SK-N-SH (cell line): ENCODE measurements at regions not wholly inside any gene's neighbourhood (a gene's known extent, or its start where the extent isn't known, plus 50 kb on each side); places are given as distances from the start of the nearest gene placed in this dataset.

ENCODE experiments used
- CTCF ChIA-PET: fragments of 300-600, 350-600 bp; formaldehyde crosslinking; extraction: SDS; loops from one replicate; lab custom pipeline; 2021; lab: Yijun Ruan, JAX
- POLR2A ChIA-PET: fragments of 350-600 bp; sonication (Branson Sonifier 250); formaldehyde crosslinking; extraction: SDS; loops from one replicate; lab custom pipeline; 2020; ENCODE audit warnings: antibody characterized with exemption, inconsistent platforms; lab: Yijun Ruan, JAX
- DNase-seq: peaks from one replicate; pipeline ENCODE4 v3.0.0; 2012
- H2AFZ ChIP-seq: fragments of 200-600 bp; sonication (generic); 2 replicates; pipeline ENCODE4 v1.8.1; 2016; ENCODE audit warnings: antibody characterized with exemption, mild to moderate bottlenecking, low read depth
- H3F3A ChIP-seq: fragments of 200-600 bp; sonication (generic); replicated peaks from 2 replicates; pipeline ENCODE3; 2016; ENCODE audit warnings: antibody characterized with exemption, mild to moderate bottlenecking; ENCODE audit not compliant: insufficient read depth
- H3K27ac ChIP-seq, 2 experiments: fragments of 200-500 bp in 1 of 2; fragments of 200-600 bp in 1 of 2; sonication (Bioruptor generic) in 1 of 2; sonication (generic), shearing (Covaris generic) in 1 of 2; 2 replicates each; pipeline versions ENCODE4 v1.5.1 to v1.6.1; 2014 to 2016; ENCODE audit warnings: low read depth in 2 of 2, inconsistent platforms in 1 of 2, low read length in 1 of 2, mild to moderate bottlenecking in 1 of 2, mixed read lengths in 1 of 2
- H3K27me3 ChIP-seq: fragments of 200-600 bp; sonication (generic), shearing (Covaris generic); 2 replicates; pipeline ENCODE4 v1.6.1; 2016; ENCODE audit warnings: mixed run types; ENCODE audit not compliant: insufficient read depth
- H3K36me3 ChIP-seq, 2 experiments: fragments of 200-500 bp in 1 of 2; fragments of 200-600 bp in 1 of 2; sonication (Bioruptor generic) in 1 of 2; sonication (generic) in 1 of 2; replicated peaks in 1 of 2; 2 replicates each; pipeline versions ENCODE3 to v1.5.1; 2014 to 2016; ENCODE audit warnings: low read length in 1 of 2, mild to moderate bottlenecking in 1 of 2; ENCODE audit not compliant: insufficient read depth in 2 of 2, control insufficient read depth in 1 of 2
- H3K4me1 ChIP-seq, 2 experiments: fragments of 200-500 bp in 1 of 2; fragments of 200-600 bp in 1 of 2; sonication (Bioruptor generic) in 1 of 2; sonication (generic), shearing (Covaris generic) in 1 of 2; 2 replicates each; pipeline versions ENCODE4 v1.5.1 to v1.6.1; 2014 to 2016; ENCODE audit warnings: low read depth in 1 of 2, low read length in 1 of 2, mixed run types in 1 of 2; ENCODE audit not compliant: insufficient read depth in 2 of 2, control insufficient read depth in 1 of 2
- H3K4me2 ChIP-seq: fragments of 200-600 bp; sonication (generic), shearing (Covaris generic); 2 replicates; pipeline ENCODE4 v1.6.1; 2017; ENCODE audit warnings: mixed run types
- H3K4me3 ChIP-seq, 2 experiments: fragments of 200-500 bp in 1 of 2; fragments of 200-600 bp in 1 of 2; sonication (Bioruptor generic) in 1 of 2; sonication (generic), shearing (Covaris generic) in 1 of 2; 2 replicates each; pipeline versions ENCODE4 v1.5.1 to v1.8.1; 2014 to 2016; ENCODE audit warnings: low read depth in 2 of 2, inconsistent platforms in 1 of 2, low read length in 1 of 2, mild to moderate bottlenecking in 1 of 2, mixed read lengths in 1 of 2, moderate library complexity in 1 of 2
- H3K79me2 ChIP-seq: fragments of 200-600 bp; sonication (generic); 2 replicates; pipeline ENCODE4 v1.8.1; 2017; ENCODE audit warnings: mild to moderate bottlenecking; ENCODE audit not compliant: insufficient read depth
- H3K9ac ChIP-seq: fragments of 200-600 bp; sonication (generic); 2 replicates; pipeline ENCODE4 v1.6.1; 2017; ENCODE audit warnings: mixed run types
- H3K9me2 ChIP-seq: fragments of 200-600 bp; sonication (generic); 2 replicates; pipeline ENCODE4 v1.6.1; 2017; ENCODE audit warnings: mixed run types
- H3K9me3 ChIP-seq: fragments of 200-600 bp; sonication (generic); 2 replicates; pipeline ENCODE4 v1.6.1; 2017; ENCODE audit warnings: mixed run types, mild to moderate bottlenecking, moderate library complexity
- H4K20me1 ChIP-seq: fragments of 200-600 bp; sonication (generic); 2 replicates; pipeline ENCODE4 v1.6.1; 2017; ENCODE audit warnings: mild to moderate bottlenecking, mixed run types; ENCODE audit not compliant: insufficient read depth
- CHD2 ChIP-seq: fragments of 150-350 bp; IDR thresholded peaks from 2 replicates; pipeline ENCODE4 v1.6.1; 2018; ENCODE audit warnings: low read length; ENCODE audit not compliant: partially characterized antibody
- EP300 ChIP-seq, 2 experiments: IDR thresholded peaks; 2 replicates each; pipeline versions ENCODE4 v1.4.0 to v1.6.1; 2012; ENCODE audit warnings: borderline replicate concordance in 1 of 2, low read depth in 1 of 2, low read length in 1 of 2
- FOSL2 ChIP-seq: IDR thresholded peaks from 2 replicates; pipeline ENCODE4 v1.4.0; 2012; ENCODE audit warnings: low read depth, mild to moderate bottlenecking, moderate library complexity, borderline replicate concordance
- FOXM1 ChIP-seq: IDR thresholded peaks from 2 replicates; pipeline ENCODE4 v1.4.0; 2012; ENCODE audit warnings: low read depth, mild to moderate bottlenecking
- GABPA ChIP-seq: IDR thresholded peaks from 2 replicates; pipeline ENCODE4 v1.4.0; 2012; ENCODE audit warnings: low read depth, mild to moderate bottlenecking
- JUND ChIP-seq: IDR thresholded peaks from 2 replicates; pipeline ENCODE4 v1.4.0; 2012
- MEF2A ChIP-seq: IDR thresholded peaks from 2 replicates; pipeline ENCODE4 v1.4.0; 2012; ENCODE audit warnings: low read depth, borderline replicate concordance
- MXI1 ChIP-seq: IDR thresholded peaks from 2 replicates; pipeline ENCODE4 v1.6.1; 2012; ENCODE audit warnings: mild to moderate bottlenecking, low read depth, low read length, improper control_type of control experiment
- NFIC ChIP-seq: IDR thresholded peaks from 2 replicates; pipeline ENCODE4 v1.4.0; 2012; ENCODE audit warnings: borderline replicate concordance
- POLR2AphosphoS5 ChIP-seq: IDR thresholded peaks from 2 replicates; pipeline ENCODE4 v1.6.1; 2012; ENCODE audit warnings: low read depth, low read length
- RCOR1 ChIP-seq: fragments of 150-350 bp; IDR thresholded peaks from 2 replicates; pipeline ENCODE4 v1.6.1; 2017; ENCODE audit warnings: antibody characterized with exemption, low read length
- RFX5 ChIP-seq: IDR thresholded peaks from 2 replicates; pipeline ENCODE4 v1.6.1; 2012; ENCODE audit warnings: mild to moderate bottlenecking, improper control_type of control experiment, low read length
- RXRA ChIP-seq: IDR thresholded peaks from 2 replicates; pipeline ENCODE4 v1.4.0; 2012; ENCODE audit warnings: low read depth, mild to moderate bottlenecking, borderline replicate concordance
- SMC3 ChIP-seq: IDR thresholded peaks from 2 replicates; pipeline ENCODE4 v1.6.1; 2012; ENCODE audit warnings: low read depth, low read length, improper control_type of control experiment
- TAF1 ChIP-seq: IDR thresholded peaks from 2 replicates; pipeline ENCODE4 v1.6.1; 2012; ENCODE audit warnings: low read depth, mild to moderate bottlenecking, low read length, moderate library complexity, borderline replicate concordance
- TCF12 ChIP-seq: IDR thresholded peaks from 2 replicates; pipeline ENCODE4 v1.4.0; 2012
- YY1 ChIP-seq: IDR thresholded peaks from 2 replicates; pipeline ENCODE4 v1.4.0; 2012; ENCODE audit warnings: low read depth, mild to moderate bottlenecking
- WGBS: methylation state at CpG from one replicate; pipeline ENCODE4 v1.1.6; 2017; ENCODE audit warnings: low lambda C conversion rate; 5-methylcytosine and 5-hydroxymethylcytosine counted together
- TF ChIP-seq, protein P1 (sequence below): IDR thresholded peaks from 2 replicates; pipeline ENCODE4 v1.4.0; 2012; ENCODE audit warnings: low read depth
- TF ChIP-seq, protein P2 (sequence below): fragments of 150-350 bp; IDR thresholded peaks from 2 replicates; pipeline ENCODE4 v1.6.1; 2016; ENCODE audit warnings: mild to moderate bottlenecking, low read depth, low read length
- TF ChIP-seq, protein P3 (sequence below): IDR thresholded peaks from 2 replicates; pipeline ENCODE4 v1.6.1; 2012; ENCODE audit warnings: mild to moderate bottlenecking, low read depth, low read length, moderate library complexity

DNA sequence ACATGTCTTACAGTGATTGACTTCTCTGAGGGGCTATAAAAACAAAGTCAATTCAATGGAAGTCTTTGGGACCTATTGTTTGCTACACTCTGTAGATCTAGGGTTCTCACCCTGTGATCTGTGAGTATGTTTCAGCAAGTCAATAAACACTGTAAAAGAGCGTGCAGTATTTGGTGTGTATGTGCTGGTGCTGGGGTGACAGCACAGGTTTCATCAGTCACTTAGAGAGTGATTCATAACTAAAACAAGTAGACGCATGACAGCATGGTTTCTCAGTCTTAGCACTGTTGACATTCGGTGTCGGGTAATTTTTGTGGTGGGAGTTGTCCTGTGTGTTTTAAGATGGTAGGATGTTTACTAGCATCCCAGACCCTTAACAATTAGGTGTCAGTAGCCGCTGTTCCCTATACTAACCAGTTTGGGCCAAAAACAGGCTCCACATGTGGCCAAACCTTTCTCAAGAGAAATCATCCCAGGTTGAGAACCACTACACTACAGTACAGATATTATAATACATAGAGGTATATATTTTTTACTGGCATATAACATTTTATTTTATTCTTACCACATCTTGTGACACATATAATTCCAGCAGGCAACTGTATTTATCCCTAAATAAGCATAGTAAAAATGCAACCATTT, 411.8 kb downstream of the ARL4A start:
- no peaks in the 10 kb centered on the region for H3K36me3 ChIP-seq
- no peaks in the 10 kb centered on the region for H4K20me1 ChIP-seq
- no peak overlapping the region for H3K9ac ChIP-seq
- CTCF ChIA-PET: no interaction called here
- no peaks in the 10 kb centered on the region for H3K4me1 ChIP-seq
- no peak for TF ChIP-seq POLR2AphosphoS5
- TF ChIP-seq RXRA: no peak
- TF ChIP-seq, protein P1, sequence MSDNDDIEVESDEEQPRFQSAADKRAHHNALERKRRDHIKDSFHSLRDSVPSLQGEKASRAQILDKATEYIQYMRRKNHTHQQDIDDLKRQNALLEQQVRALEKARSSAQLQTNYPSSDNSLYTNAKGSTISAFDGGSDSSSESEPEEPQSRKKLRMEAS: no peak
- no peak for TF ChIP-seq GABPA
- TF ChIP-seq TAF1: no peak
- TF ChIP-seq FOXM1: no peak
- TF ChIP-seq FOSL2: no peak
- TF ChIP-seq MXI1: no peak
- TF ChIP-seq, protein P2, sequence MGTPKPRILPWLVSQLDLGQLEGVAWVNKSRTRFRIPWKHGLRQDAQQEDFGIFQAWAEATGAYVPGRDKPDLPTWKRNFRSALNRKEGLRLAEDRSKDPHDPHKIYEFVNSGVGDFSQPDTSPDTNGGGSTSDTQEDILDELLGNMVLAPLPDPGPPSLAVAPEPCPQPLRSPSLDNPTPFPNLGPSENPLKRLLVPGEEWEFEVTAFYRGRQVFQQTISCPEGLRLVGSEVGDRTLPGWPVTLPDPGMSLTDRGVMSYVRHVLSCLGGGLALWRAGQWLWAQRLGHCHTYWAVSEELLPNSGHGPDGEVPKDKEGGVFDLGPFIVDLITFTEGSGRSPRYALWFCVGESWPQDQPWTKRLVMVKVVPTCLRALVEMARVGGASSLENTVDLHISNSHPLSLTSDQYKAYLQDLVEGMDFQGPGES: no peak
- TF ChIP-seq NFIC: no peak
- no peak for TF ChIP-seq CHD2
- TF ChIP-seq RFX5: no peak
- TF ChIP-seq TCF12: no peak
- TF ChIP-seq SMC3: no peak
- no peak for TF ChIP-seq EP300 (IDR thresholded peaks at IDR 0.05; ENCODE audit: borderline replicate concordance in 1 of 2, low read depth in 1 of 2, low read length in 1 of 2)
- no peak for TF ChIP-seq YY1
- TF ChIP-seq JUND: no peak
- TF ChIP-seq MEF2A: no peak
- TF ChIP-seq, protein P3, sequence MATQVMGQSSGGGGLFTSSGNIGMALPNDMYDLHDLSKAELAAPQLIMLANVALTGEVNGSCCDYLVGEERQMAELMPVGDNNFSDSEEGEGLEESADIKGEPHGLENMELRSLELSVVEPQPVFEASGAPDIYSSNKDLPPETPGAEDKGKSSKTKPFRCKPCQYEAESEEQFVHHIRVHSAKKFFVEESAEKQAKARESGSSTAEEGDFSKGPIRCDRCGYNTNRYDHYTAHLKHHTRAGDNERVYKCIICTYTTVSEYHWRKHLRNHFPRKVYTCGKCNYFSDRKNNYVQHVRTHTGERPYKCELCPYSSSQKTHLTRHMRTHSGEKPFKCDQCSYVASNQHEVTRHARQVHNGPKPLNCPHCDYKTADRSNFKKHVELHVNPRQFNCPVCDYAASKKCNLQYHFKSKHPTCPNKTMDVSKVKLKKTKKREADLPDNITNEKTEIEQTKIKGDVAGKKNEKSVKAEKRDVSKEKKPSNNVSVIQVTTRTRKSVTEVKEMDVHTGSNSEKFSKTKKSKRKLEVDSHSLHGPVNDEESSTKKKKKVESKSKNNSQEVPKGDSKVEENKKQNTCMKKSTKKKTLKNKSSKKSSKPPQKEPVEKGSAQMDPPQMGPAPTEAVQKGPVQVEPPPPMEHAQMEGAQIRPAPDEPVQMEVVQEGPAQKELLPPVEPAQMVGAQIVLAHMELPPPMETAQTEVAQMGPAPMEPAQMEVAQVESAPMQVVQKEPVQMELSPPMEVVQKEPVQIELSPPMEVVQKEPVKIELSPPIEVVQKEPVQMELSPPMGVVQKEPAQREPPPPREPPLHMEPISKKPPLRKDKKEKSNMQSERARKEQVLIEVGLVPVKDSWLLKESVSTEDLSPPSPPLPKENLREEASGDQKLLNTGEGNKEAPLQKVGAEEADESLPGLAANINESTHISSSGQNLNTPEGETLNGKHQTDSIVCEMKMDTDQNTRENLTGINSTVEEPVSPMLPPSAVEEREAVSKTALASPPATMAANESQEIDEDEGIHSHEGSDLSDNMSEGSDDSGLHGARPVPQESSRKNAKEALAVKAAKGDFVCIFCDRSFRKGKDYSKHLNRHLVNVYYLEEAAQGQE: no peak
- no peak for TF ChIP-seq RCOR1
- H3K79me2 ChIP-seq: no peaks in the 10 kb centered on the region
- H3K4me2 ChIP-seq: no peak overlapping the region
- POLR2A ChIA-PET: no interaction called here
- no peak overlapping the region for H3K27ac ChIP-seq
- H3K27me3 ChIP-seq: no peaks in the 10 kb centered on the region
- H3K9me2 ChIP-seq: no peaks in the 10 kb centered on the region
- no peak for DNase-seq
- WGBS: 10% methylated on average over 5 of the region's 5 CpGs
- H2AFZ ChIP-seq: no peak overlapping the region
- no peaks in the 10 kb centered on the region for H3F3A ChIP-seq
- no peak overlapping the region for H3K4me3 ChIP-seq
- no peaks in the 10 kb centered on the region for H3K9me3 ChIP-seq
